ENCODE measurements at regions not wholly inside any gene's neighbourhood (a gene's known extent, or its start where the extent isn't known, plus 50 kb on each side); places are given as distances from the start of the nearest gene placed in this dataset.
"Not testable (repeated sequence)": the region's sequence is repeated elsewhere in the genome, so short reads cannot be mapped to it uniquely, and the experiment has no call there.

- no peak for DNase-seq
Measured at GRCh38 chr5:29005386-29005785, 1967.0 kb upstream of the CDH9 start.

- no peak for DNase-seq
Measured at GRCh38 chr5:29002481-29002880, 1964.1 kb upstream of the CDH9 start.

- DNase-seq, result no peak
Measured at GRCh38 chr5:29001666-29002065, 1963.3 kb upstream of the CDH9 start.

GRCh38 chr5:28984639-28985038 is 1946.3 kb upstream of the CDH9 start:
- no peak for DNase-seq

DNA sequence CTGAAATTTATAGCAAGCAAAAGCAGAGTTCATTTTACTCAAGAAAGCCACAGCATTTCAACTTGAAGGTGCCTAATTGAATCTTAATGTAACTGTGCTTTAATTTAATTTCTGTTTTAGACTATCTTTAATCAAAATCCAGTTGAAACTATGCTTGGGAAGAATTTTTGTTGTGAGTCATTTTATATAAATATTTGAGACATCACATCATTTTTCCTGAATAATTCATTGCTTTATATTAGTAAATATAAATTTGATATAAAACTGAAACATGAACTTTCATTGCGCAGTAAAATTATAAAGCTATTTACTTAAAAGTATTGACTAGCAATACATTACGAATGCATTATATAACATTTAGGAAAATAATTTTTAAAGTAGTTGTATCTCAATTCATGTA is 1937.1 kb upstream of the CDH9 start:
- DNase-seq, result no peak

- no peak for DNase-seq
Measured at GRCh38 chr5:28967848-28968247, 1929.5 kb upstream of the CDH9 start.

- peak; percentile 39 for DNase-seq
Measured at GRCh38 chr5:28961816-28962215, 1923.4 kb upstream of the CDH9 start.

DNA sequence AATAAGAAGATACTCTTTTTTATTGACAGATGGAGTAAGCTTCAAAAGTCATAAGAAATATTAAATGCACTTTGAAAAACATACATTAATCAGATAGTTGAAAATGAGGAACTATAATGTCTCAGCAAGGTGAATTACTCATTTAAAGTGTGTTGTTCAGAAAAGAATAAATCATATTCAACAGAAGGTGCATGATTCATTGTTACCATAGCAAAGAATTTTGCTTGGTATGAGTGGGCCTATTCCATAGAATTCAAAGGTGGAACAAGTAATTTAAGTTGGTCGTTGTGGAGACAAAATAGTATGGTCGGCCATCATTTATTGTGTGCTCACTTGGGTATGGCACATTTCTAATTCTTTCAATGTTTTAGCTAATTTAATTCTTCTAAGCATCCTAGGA is 1920.2 kb upstream of the CDH9 start:
- DNase-seq, result no peak

GRCh38 chr5:28957450-28957849 is 1919.1 kb upstream of the CDH9 start:
- no peak for DNase-seq

- no peak for DNase-seq
Measured at GRCh38 chr5:28954074-28954473, 1915.7 kb upstream of the CDH9 start.

DNA sequence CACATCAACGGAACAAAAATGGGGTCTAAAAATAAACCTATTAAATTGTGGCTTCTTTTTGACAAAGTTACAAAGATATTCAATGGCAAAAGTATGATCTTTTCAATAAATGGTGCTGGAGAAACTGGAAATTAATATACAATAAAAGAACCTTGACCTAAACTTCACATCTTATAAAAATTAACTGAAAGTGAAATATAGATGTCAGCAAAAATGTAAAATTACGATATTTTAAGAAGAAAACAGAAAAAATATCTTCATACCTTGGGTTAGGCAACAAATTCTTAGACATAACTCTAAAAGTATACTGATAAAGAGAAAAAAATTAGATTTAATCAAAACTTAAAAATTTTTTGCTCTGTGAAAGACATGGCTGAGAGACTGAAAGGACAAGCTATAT is 1909.5 kb upstream of the CDH9 start:
- no peak for DNase-seq

DNA sequence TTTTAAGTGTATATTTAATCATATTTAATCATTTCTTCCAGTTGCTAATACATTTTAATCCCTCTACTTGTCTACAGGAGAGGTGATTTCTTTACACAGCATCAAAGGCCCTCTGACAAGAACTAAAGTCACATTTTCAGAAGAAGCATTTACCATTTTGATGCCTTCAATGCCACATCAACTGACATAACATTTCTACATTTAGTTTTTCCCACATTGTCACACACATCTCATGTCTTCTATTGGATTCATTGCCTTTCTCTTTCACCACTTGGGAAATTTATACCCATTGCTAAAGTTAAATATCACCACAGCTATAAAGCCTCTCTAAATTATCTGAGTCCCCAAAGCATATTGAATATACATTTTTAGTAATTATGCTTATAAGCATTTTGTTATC is 1907.5 kb upstream of the CDH9 start:
- no peak for DNase-seq

- DNase-seq, result not testable (repeated sequence)
Measured at GRCh38 chr5:28929366-28929765, 1891.0 kb upstream of the CDH9 start.

DNA sequence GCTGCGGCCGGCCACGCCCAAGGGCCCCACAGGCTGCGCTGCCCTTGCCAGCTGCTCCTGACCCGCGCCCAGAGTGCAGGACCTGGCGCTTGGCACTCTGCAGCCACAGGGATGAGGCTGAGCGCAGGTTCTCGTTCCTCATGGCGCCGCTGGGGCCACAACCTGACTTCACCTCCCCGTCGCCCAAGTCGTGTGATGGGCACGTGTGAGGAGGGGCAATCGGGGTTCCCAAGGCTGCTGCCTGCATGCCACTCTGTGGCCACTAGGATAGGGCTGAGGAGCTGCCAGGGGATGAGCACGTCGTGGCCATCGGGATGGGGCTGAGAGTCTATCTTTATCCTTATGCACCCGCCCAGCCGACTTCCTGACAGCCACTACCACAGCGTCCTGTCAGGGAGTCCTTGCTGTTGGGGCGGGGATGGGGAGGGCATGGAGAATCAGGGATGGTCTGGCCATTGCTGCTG is 1890.0 kb upstream of the CDH9 start:
- DNase-seq, result not testable (repeated sequence)

GRCh38 chr5:28927559-28928326 is 1889.4 kb upstream of the CDH9 start:
- no peak for DNase-seq

GRCh38 chr5:28926422-28926821 is 1888.0 kb upstream of the CDH9 start:
- no peak for DNase-seq

GRCh38 chr5:28917631-28918030 is 1879.2 kb upstream of the CDH9 start:
- DNase-seq, result no peak

DNA sequence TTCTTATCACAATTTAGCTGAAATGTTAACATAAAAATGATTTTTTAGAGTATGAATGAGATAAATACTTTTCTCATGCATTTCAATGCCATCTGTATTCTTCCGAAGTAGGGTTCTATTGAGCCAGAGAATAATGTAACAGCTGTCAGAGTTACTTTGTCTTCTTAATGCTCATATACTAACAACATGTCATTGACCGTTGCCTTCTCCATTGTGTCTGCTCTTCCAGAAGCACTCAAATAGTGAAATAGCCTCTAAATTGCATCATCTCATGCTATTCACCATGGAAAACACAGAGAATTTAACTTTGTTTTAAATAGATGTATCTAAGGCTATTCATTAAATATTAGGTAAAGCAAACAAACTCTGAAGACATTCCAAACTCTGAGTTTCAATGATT is 1875.9 kb upstream of the CDH9 start:
- DNase-seq, result no peak

DNA sequence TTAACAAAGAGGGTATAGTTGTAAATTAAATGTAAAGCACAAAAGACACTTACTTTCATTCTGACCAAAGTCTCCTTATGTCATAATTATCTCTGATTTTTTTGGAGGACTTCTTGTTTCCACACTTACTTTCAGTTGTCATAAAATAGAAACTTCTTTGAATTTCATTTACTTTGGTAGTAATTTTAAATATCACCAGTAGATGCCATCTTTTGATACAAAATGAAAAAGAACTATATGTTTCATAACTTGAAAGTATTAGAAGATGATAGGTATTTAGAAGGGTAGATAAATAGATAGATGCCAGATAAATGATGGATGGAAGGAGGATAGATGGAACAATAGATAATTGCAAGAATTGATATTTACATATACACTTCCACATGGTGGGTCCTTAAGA is 1865.3 kb upstream of the CDH9 start:
- DNase-seq, result no peak

DNA sequence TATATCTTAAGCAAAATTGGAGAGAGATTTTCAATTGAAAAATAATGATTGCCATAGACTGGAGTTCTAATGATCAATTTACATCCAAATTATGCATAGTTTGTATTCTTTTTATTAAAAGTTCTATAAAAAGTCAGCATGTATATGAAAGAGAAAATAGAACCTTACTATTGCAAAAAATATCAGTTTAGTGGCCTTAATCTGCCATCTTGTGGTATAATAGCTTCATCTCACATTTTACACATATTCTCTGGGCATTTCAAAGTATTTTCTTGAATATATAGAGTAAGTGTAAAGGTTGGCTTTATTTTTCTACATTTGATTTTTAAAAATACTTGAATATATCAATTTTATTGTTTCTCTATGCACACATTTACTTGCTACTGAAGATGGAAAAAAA is 1858.6 kb upstream of the CDH9 start:
- DNase-seq, result peak; percentile 1

DNA sequence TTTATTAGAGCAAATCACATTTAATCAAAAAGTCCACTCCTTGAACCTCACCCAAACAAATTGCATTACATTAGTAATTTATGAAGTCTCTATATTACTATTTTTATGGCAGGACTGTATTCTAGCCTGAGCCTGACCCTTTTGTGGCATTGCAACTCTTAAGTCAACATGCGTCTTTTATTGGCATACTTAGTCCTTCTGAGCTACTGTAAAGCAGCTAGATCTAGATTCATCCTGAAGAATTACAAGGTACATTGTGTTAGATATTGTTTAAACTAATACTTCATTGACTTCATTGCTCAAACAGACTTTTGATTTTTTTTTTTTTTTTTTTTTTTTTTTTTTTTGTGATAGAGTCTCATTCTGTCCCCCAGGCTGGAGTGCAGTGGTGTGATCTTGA is 1842.5 kb upstream of the CDH9 start:
- DNase-seq, result no peak

DNA sequence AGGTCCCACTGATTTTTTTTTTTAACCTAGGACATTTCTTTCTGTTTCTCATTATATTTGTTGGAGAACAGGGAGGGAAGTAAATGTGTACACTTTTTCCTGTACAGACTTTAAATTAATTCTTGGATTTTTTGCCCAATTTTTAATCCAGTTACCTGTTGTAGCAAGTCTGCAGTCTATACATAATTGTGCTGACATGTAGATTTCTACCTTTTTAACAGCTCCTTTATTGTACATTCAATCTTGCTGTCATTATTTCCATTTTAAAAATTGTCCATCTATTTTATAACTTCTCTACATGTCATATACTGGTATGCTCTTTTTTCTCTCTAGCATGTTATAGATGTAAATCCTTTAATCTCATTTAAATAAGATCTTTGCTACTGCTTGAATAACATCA is 1838.7 kb upstream of the CDH9 start:
- no peak for DNase-seq

DNA sequence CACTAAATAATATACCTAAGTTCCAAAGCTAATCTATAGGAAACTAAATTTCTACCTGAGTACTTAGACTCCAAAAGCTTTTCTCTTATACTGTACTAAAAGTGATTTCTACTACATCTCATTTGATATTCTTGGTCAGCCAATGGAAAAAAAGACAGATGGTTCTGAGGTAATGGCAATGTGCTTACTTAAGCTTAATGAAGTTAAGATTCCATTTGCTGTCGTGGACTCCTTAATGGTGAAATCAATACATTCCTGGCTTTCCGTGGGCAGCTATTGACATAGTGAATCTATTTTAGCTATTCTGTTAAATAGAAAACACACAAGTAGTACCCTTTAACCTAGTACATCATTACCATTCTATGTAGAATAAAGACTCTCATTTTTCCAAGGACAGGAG is 1825.6 kb upstream of the CDH9 start:
- no peak for DNase-seq

- no peak for DNase-seq
Measured at GRCh38 chr5:28862860-28863196, 1824.4 kb upstream of the CDH9 start.
